Small intestine (tissue), 7 donors: ENCODE measurements at regions not wholly inside any gene's neighbourhood (a gene's known extent, or its start where the extent isn't known, plus 50 kb on each side); places are given as distances from the start of the nearest gene placed in this dataset.

ENCODE experiments used
- DNase-seq, 2 donors: peaks; one replicate each; pipeline versions ENCODE4 v3.0.0 to v3.0.0-alpha.2; 2013
- FAIRE-seq: peaks from 2 replicates; lab custom pipeline; 2012; peaks lifted over from hg19 to GRCh38; lab: Jason Lieb, UNC
- H3K27ac ChIP-seq, 3 donors: one replicate each; pipeline ENCODE4 v1.5.1; 2013; ENCODE audit warnings: low read length in 2 of 3, mild to moderate bottlenecking in 2 of 3, control low read depth in 1 of 3, inconsistent platforms in 1 of 3, low read depth in 1 of 3, moderate library complexity in 1 of 3
- H3K27me3 ChIP-seq, 3 donors: one replicate each; pipeline ENCODE4 v1.6.1; 2013; ENCODE audit warnings: low read length in 3 of 3, inconsistent platforms in 1 of 3; ENCODE audit not compliant: control insufficient read depth in 3 of 3, insufficient read depth in 3 of 3
- H3K36me3 ChIP-seq, 3 donors: one replicate each; pipeline ENCODE4 v1.6.1; 2013; ENCODE audit warnings: low read length in 3 of 3, inconsistent platforms in 1 of 3, low read depth in 1 of 3, mild to moderate bottlenecking in 1 of 3, moderate library complexity in 1 of 3; ENCODE audit not compliant: control insufficient read depth in 3 of 3, insufficient read depth in 2 of 3
- H3K4me1 ChIP-seq, 3 donors: one replicate each; pipeline ENCODE4 v1.6.1; 2013; ENCODE audit warnings: low read length in 2 of 3, inconsistent platforms in 1 of 3, low read depth in 1 of 3, mild to moderate bottlenecking in 1 of 3, moderate library complexity in 1 of 3; ENCODE audit not compliant: control insufficient read depth in 3 of 3, insufficient read depth in 2 of 3
- H3K4me3 ChIP-seq, 3 donors: one replicate each; pipeline ENCODE4 v1.5.1; 2013; ENCODE audit warnings: low read length in 3 of 3, control low read depth in 1 of 3, inconsistent platforms in 1 of 3, low read depth in 1 of 3, mild to moderate bottlenecking in 1 of 3, moderate library complexity in 1 of 3
- H3K9me3 ChIP-seq, 2 donors: one replicate each; pipeline ENCODE4 v1.6.1; 2013; ENCODE audit warnings: low read depth in 1 of 2, low read length in 1 of 2; ENCODE audit not compliant: control insufficient read depth in 2 of 2, insufficient read depth in 1 of 2
- WGBS, 3 donors: extraction: QIAGEN DNeasy Blood & Tissue Kit; methylation state at CpG; one replicate each; pipeline ENCODE4 v1.1.7; 2013; 5-methylcytosine and 5-hydroxymethylcytosine counted together
- donor health status: healthy with polysubstance abuse.
- donor health status: control.
- donor health status: control.
- donor health status: Bipolar disorder and iron deficiency.
- donor health status: healthy.

DNA sequence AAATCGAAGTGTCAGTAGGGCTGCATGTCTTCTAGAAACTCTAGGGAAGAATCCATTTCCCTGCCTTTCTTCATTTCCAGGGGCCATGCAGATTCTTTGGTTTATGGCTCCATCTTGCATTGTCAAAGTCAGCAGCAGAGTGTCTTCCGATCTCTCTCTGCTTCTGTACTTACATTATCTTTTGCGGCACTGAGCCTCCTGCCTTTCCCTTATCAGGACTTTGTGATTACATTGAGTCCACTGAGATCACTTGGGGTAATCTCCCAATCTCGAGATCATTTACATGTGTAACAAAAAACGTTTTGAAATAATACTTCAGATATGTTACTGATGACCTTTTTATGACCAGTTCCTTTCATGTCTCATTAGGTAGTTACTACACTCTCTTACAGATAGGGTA lies 695.9 kb downstream of the NSUN3 start:
- H3K9me3 ChIP-seq: no peaks in the 10 kb centered on the region

GRCh38 chr3:94772402-94772801 lies 709.5 kb downstream of the NSUN3 start:
- WGBS, 3 donors: 22 to 38% (median 35%) methylated on average over 1 of the region's 1 CpG
- no peak overlapping the region for H3K27ac ChIP-seq

More for the DNA sequence above, 695.9 kb downstream of the NSUN3 start:
- Histone ChIP-seq H3K4me3 (no peak overlapping the region), H3K27ac (no peak overlapping the region), H3K27me3 (no peaks in the 10 kb centered on the region), H3K4me1 (no peaks in the 10 kb centered on the region), H3K36me3 (no peaks in the 10 kb centered on the region)
- 27 to 52% (median 42%) methylated on average over 5 of the region's 5 CpGs for WGBS, 3 donors
- no peak for FAIRE-seq
- peak in 1 of 2 donors; percentile 9 for DNase-seq

DNA sequence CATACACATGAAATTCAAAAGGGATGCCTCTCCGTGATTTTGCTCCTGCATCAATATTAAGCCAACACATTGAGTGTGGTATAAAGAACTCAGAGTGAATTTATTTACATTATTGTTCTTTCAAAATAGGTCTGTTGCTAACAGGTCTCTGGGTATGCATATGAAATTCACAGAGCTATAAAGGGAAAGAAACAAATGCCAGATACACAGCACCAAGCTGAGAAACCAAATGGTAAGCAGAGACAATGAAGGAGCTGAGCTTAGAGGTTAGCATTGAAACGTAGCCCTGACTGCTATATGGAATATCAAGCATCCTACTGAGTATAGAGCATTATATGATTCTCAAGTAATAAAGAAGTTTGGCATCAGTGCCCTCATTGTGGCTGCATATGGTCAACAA lies 712.9 kb downstream of the NSUN3 start:
- Histone ChIP-seq H3K36me3 (no peaks in the 10 kb centered on the region), H3K27ac (no peak overlapping the region), H3K27me3 (no peaks in the 10 kb centered on the region), H3K9me3 (no peaks in the 10 kb centered on the region), H3K4me3 (no peak overlapping the region), H3K4me1 (no peaks in the 10 kb centered on the region)
- DNase-seq: no peak
- whole genome bisulfite sequencing, 3 donors: 44 to 63% (median 60%) methylated on average over 2 of the region's 2 CpGs
- no peak for FAIRE-seq

More at GRCh38 chr3:94772402-94772801, 709.5 kb downstream of the NSUN3 start:
- no peaks in the 10 kb centered on the region for H3K27me3 ChIP-seq
- no peak overlapping the region for H3K4me3 ChIP-seq
- no peak for FAIRE-seq
- no peak for DNase-seq
- H3K36me3 ChIP-seq: no peaks in the 10 kb centered on the region
- no peaks in the 10 kb centered on the region for H3K9me3 ChIP-seq
- no peaks in the 10 kb centered on the region for H3K4me1 ChIP-seq

DNA sequence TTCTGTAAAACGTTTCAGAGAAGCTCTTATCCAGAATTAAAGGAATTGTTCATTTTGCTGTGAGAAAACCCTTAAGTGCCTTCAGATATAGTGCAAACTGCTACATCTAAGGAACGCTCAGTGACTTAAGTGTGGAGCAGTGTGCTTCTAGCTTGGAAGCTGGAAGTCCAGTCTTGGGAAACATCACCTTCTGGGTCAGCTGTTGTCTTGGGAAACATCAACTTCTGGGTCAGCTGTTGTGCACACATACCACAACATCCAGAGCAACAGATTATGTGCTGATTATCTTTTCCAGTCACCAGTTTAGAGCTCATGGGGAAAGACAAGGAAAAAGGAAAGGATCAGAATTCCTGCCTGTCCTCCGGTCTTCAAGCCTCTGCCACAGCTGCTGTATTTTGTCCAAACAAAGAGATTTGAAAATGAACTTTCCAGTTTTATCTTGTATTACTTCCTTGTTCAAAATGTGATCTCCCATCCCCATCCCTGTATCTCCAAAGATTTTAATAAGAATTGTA lies 713.6 kb downstream of the NSUN3 start:
- H3K4me3 ChIP-seq: no peak overlapping the region
- no peak for FAIRE-seq
- H3K27ac ChIP-seq: no peak overlapping the region
- DNase-seq: no peak
- H3K27me3 ChIP-seq: no peaks in the 10 kb centered on the region
- no peaks in the 10 kb centered on the region for H3K9me3 ChIP-seq
- WGBS, 3 donors: 68 to 77% (median 74%) methylated on average over 3 of the region's 3 CpGs
- H3K4me1 ChIP-seq: no peaks in the 10 kb centered on the region
- H3K36me3 ChIP-seq: no peaks in the 10 kb centered on the region

- 29 to 63% (median 38%) methylated on average over 1 of the region's 1 CpG for WGBS, 3 donors
- Histone ChIP-seq H3K4me3 (no peak overlapping the region), H3K4me1 (no peaks in the 10 kb centered on the region), H3K27ac (no peak overlapping the region), H3K27me3 (no peaks in the 10 kb centered on the region), H3K9me3 (no peaks in the 10 kb centered on the region), H3K36me3 (no peaks in the 10 kb centered on the region)
- no peak for DNase-seq
- FAIRE-seq: no peak
These were observed 715.4 kb downstream of the NSUN3 start for GRCh38 chr3:94778289-94778688.

- FAIRE-seq: no peak
- no peaks in the 10 kb centered on the region for H3K36me3 ChIP-seq
- no peak overlapping the region for H3K27ac ChIP-seq
- DNase-seq: no peak
- H3K9me3 ChIP-seq: no peaks in the 10 kb centered on the region
- 88 to 93% (median 92%) methylated on average over 4 of the region's 4 CpGs for WGBS, 3 donors
- no peak overlapping the region for H3K4me3 ChIP-seq
- no peaks in the 10 kb centered on the region for H3K4me1 ChIP-seq
- no peaks in the 10 kb centered on the region for H3K27me3 ChIP-seq
These were observed 716.1 kb downstream of the NSUN3 start for GRCh38 chr3:94778814-94779494.

DNA sequence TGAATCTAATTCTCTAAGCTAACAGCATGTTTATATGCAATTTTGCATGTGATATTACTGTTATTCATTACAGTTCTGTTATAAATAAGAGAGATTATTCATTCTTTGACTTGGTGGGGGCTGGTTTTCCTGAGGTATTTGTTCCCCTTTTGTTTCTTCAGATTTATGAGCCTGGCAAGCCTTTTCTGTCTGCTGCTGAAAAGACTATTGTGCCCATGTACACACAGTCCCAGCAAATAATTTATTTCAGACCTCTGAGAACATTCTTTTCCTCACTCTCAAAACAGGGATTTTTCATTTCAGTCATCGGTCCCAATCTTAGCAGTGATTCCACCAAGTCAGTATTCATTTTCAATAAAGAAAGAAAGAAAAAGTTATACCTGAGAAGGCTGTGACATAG lies 716.8 kb downstream of the NSUN3 start:
- FAIRE-seq: no peak
- H3K9me3 ChIP-seq: no peaks in the 10 kb centered on the region

GRCh38 chr3:94784274-94784673 lies 721.4 kb downstream of the NSUN3 start:
- no peaks in the 10 kb centered on the region for H3K27me3 ChIP-seq
- no peak for DNase-seq
- WGBS, 3 donors: 72 to 89% (median 79%) methylated on average over 4 of the region's 4 CpGs
- H3K4me1 ChIP-seq: no peaks in the 10 kb centered on the region
- no peaks in the 10 kb centered on the region for H3K9me3 ChIP-seq
- no peak overlapping the region for H3K4me3 ChIP-seq
- H3K27ac ChIP-seq: no peak overlapping the region
- no peak for FAIRE-seq
- no peaks in the 10 kb centered on the region for H3K36me3 ChIP-seq

More for the DNA sequence above, 716.8 kb downstream of the NSUN3 start:
- H3K4me1 ChIP-seq: no peaks in the 10 kb centered on the region
- no peak for DNase-seq
- WGBS, 3 donors: 84 to 89% (median 86%) methylated on average over 1 of the region's 1 CpG
- no peaks in the 10 kb centered on the region for H3K36me3 ChIP-seq
- no peak overlapping the region for H3K27ac ChIP-seq
- H3K4me3 ChIP-seq: no peak overlapping the region
- no peaks in the 10 kb centered on the region for H3K27me3 ChIP-seq

DNA sequence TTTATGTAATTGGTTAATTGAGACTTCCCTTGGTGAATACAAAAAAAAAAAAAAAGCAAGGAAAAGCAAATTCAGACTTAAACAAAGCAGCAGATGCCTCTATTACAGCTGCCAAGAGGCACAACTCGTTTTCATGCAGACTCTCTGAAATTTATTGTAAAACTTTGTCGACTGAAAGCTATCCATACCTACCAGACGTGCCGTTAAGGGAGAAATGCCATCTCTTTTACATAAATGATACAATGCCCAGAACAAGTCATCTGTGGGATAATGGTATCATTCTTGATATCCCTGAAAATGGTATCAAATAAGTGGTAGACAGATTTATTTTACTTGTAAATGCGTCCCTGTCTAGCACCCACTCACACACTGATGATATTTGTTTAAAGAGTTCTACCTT lies 724.2 kb downstream of the NSUN3 start:
- Histone ChIP-seq H3K9me3 (no peaks in the 10 kb centered on the region), H3K4me3 (no peak overlapping the region), H3K4me1 (no peaks in the 10 kb centered on the region), H3K27me3 (no peaks in the 10 kb centered on the region), H3K27ac (no peak overlapping the region), H3K36me3 (no peaks in the 10 kb centered on the region)
- FAIRE-seq (no peak), DNase-seq (no peak)
- WGBS, 3 donors: 73 to 78% (median 76%) methylated on average over 5 of the region's 5 CpGs
